Activated CD4-positive, alpha-beta memory T cell treated with anti-CD3 and anti-CD28 coated beads, Interleukin-2, amount 10 ng/mL, durations not matched to agents 7 days and 5 days (primary cell): ENCODE measurements at regions not wholly inside any gene's neighbourhood (a gene's known extent, or its start where the extent isn't known, plus 50 kb on each side); places are given as distances from the start of the nearest gene placed in this dataset.
A peak's percentile ranks its signal among the peaks of the same experiment; 100 is the strongest.

Experiments
- CTCF ChIA-PET: fragments of 350-600 bp; sonication (Branson Sonifier 250); formaldehyde crosslinking; loops from one replicate; lab custom pipeline; 2021; ENCODE audit warnings: antibody characterized with exemption, inconsistent platforms; lab: Charles Lee
- POLR2A ChIA-PET: fragments of 350-600 bp; sonication (Branson Sonifier 250); formaldehyde crosslinking; loops from one replicate; lab custom pipeline; 2021; ENCODE audit warnings: antibody characterized with exemption; lab: Charles Lee
- DNase-seq: peaks from one replicate; pipeline ENCODE4 v3.0.0-alpha.2; 2020
- H3K27ac Mint-ChIP-seq: one replicate; pipeline ENCODE4 v1.8.0; 2021; ENCODE audit warnings: mild to moderate bottlenecking, mixed read lengths
- H3K27me3 Mint-ChIP-seq: one replicate; pipeline ENCODE4 v1.8.0; 2021; ENCODE audit warnings: mixed read lengths
- H3K36me3 Mint-ChIP-seq: one replicate; pipeline ENCODE4 v1.8.0; 2021; ENCODE audit warnings: low read depth, mixed read lengths
- H3K4me1 Mint-ChIP-seq: one replicate; pipeline ENCODE4 v1.8.0; 2021; ENCODE audit warnings: mixed read lengths
- H3K4me3 Mint-ChIP-seq: one replicate; pipeline ENCODE4 v1.8.0; 2021; ENCODE audit warnings: mild to moderate bottlenecking, mixed read lengths
- H3K9me3 Mint-ChIP-seq: one replicate; pipeline ENCODE4 v1.8.0; 2021; ENCODE audit warnings: mixed read lengths

GRCh38 chr10:69703766-69704630 is 74.0 kb downstream of the FAM241B start:
- Mint-ChIP-seq H3K4me3 (no peak overlapping the region), H3K9me3 (peaks cover 5% of the 10 kb centered on the region), H3K27me3 (peaks cover 46% of the 10 kb centered on the region), H3K4me1 (no peaks in the 10 kb centered on the region), H3K27ac (no peak overlapping the region), H3K36me3 (no peaks in the 10 kb centered on the region)
- DNase-seq = no peak
- ChIA-PET CTCF (no interaction called here), POLR2A (no interaction called here)

- POLR2A ChIA-PET = no interaction called here
- no peak for DNase-seq
- Mint-ChIP-seq H3K9me3 (peaks cover 1% of the 10 kb centered on the region), H3K27ac (no peak overlapping the region), H3K36me3 (no peaks in the 10 kb centered on the region), H3K4me1 (no peaks in the 10 kb centered on the region), H3K27me3 (peaks cover 34% of the 10 kb centered on the region), H3K4me3 (no peak overlapping the region)
- CTCF ChIA-PET = interaction anchor here (0.6 kb wide), 1 partner anchor 1159 kb away, joined by 4 read pairs; no protein-coding TSS in a partner anchor
Measured at GRCh38 chr10:69709366-69709941, 79.4 kb downstream of the FAM241B start.

GRCh38 chr10:69710008-69710888 is 80.2 kb downstream of the FAM241B start:
- DNase-seq = no peak
- H3K9me3 Mint-ChIP-seq = no peaks in the 10 kb centered on the region
- H3K4me1 Mint-ChIP-seq = no peaks in the 10 kb centered on the region
- no peak overlapping the region for H3K27ac Mint-ChIP-seq
- POLR2A ChIA-PET = no interaction called here
- CTCF ChIA-PET = no interaction called here
- H3K27me3 Mint-ChIP-seq = peaks cover 34% of the 10 kb centered on the region
- H3K4me3 Mint-ChIP-seq = no peak overlapping the region
- H3K36me3 Mint-ChIP-seq = no peaks in the 10 kb centered on the region

- Mint-ChIP-seq H3K9me3 (no peaks in the 10 kb centered on the region), H3K4me3 (no peak overlapping the region), H3K27me3 (peaks cover 15% of the 10 kb centered on the region), H3K36me3 (no peaks in the 10 kb centered on the region), H3K27ac (no peak overlapping the region), H3K4me1 (no peaks in the 10 kb centered on the region)
- DNase-seq = no peak
- CTCF ChIA-PET = interaction anchor here (0.6 to 0.9 kb wide), 2 partner anchors 21 to 70 kb away, joined by 3 to 4 read pairs; no protein-coding TSS in a partner anchor
- POLR2A ChIA-PET = no interaction called here
Measured at GRCh38 chr10:69712342-69712741, 82.3 kb downstream of the FAM241B start.

- Mint-ChIP-seq H3K4me1 (no peaks in the 10 kb centered on the region), H3K27ac (no peak overlapping the region), H3K9me3 (no peaks in the 10 kb centered on the region), H3K4me3 (no peak overlapping the region), H3K27me3 (peaks cover 11% of the 10 kb centered on the region), H3K36me3 (no peaks in the 10 kb centered on the region)
- no peak for DNase-seq
- POLR2A ChIA-PET = no interaction called here
- CTCF ChIA-PET = interaction anchor here (0.9 to 3.3 kb wide), 7 partner anchors 12 to 200 kb away, joined by 3 to 16 read pairs (median 5); no protein-coding TSS in a partner anchor
Measured at GRCh38 chr10:69714572-69714971, 84.5 kb downstream of the FAM241B start.

GRCh38 chr10:69715156-69715898 is 85.3 kb downstream of the FAM241B start:
- CTCF ChIA-PET = interaction anchor here (0.9 to 3.3 kb wide), 10 partner anchors 8 to 1835 kb away, joined by 3 to 16 read pairs (median 6); no protein-coding TSS in a partner anchor
- no peak overlapping the region for H3K27ac Mint-ChIP-seq
- POLR2A ChIA-PET = no interaction called here
- no peaks in the 10 kb centered on the region for H3K36me3 Mint-ChIP-seq
- no peak overlapping the region for H3K4me3 Mint-ChIP-seq
- H3K4me1 Mint-ChIP-seq = no peaks in the 10 kb centered on the region
- H3K27me3 Mint-ChIP-seq = peaks cover 14% of the 10 kb centered on the region
- no peaks in the 10 kb centered on the region for H3K9me3 Mint-ChIP-seq
- no peak for DNase-seq

GRCh38 chr10:69715899-69716606 is 85.7 kb upstream of the COL13A1 start:
- H3K27me3 Mint-ChIP-seq = peaks cover 14% of the 10 kb centered on the region
- no peaks in the 10 kb centered on the region for H3K4me1 Mint-ChIP-seq
- no peaks in the 10 kb centered on the region for H3K36me3 Mint-ChIP-seq
- DNase-seq = no peak
- ChIA-PET CTCF (interaction anchor here (0.9 to 3.3 kb wide), 10 partner anchors 9 to 1834 kb away, joined by 3 to 16 read pairs (median 6); no protein-coding TSS in a partner anchor), POLR2A (no interaction called here)
- no peak overlapping the region for H3K4me3 Mint-ChIP-seq
- no peak overlapping the region for H3K27ac Mint-ChIP-seq
- H3K9me3 Mint-ChIP-seq = no peaks in the 10 kb centered on the region

- Mint-ChIP-seq H3K27ac (no peak overlapping the region), H3K36me3 (no peaks in the 10 kb centered on the region), H3K4me3 (no peak overlapping the region), H3K9me3 (no peaks in the 10 kb centered on the region), H3K27me3 (peaks cover 12% of the 10 kb centered on the region), H3K4me1 (no peaks in the 10 kb centered on the region)
- DNase-seq = peak; percentile 65
- ChIA-PET CTCF (interaction anchor here (0.7 to 3.3 kb wide), 9 partner anchors 10 to 1834 kb away, joined by 3 to 16 read pairs (median 6); no protein-coding TSS in a partner anchor), POLR2A (no interaction called here)
Measured at GRCh38 chr10:69716711-69717560, 84.8 kb upstream of the COL13A1 start.

- H3K9me3 Mint-ChIP-seq = no peaks in the 10 kb centered on the region
- no peak for DNase-seq
- H3K36me3 Mint-ChIP-seq = no peaks in the 10 kb centered on the region
- H3K4me1 Mint-ChIP-seq = no peaks in the 10 kb centered on the region
- no peak overlapping the region for H3K27ac Mint-ChIP-seq
- CTCF ChIA-PET = interaction anchor here (1.0 to 1.7 kb wide), 3 partner anchors 72 to 204 kb away, joined by 3 to 4 read pairs (median 3); no protein-coding TSS in a partner anchor
- H3K4me3 Mint-ChIP-seq = no peak overlapping the region
- POLR2A ChIA-PET = no interaction called here
- peaks cover 16% of the 10 kb centered on the region for H3K27me3 Mint-ChIP-seq
Measured at GRCh38 chr10:69718951-69719350, 82.8 kb upstream of the COL13A1 start.

GRCh38 chr10:69721690-69722310 is 79.9 kb upstream of the COL13A1 start:
- H3K9me3 Mint-ChIP-seq = no peaks in the 10 kb centered on the region
- no peak overlapping the region for H3K27ac Mint-ChIP-seq
- CTCF ChIA-PET = no interaction called here

GRCh38 chr10:69723653-69724052 is 78.1 kb upstream of the COL13A1 start:
- H3K27me3 Mint-ChIP-seq = peaks cover 30% of the 10 kb centered on the region
- no peak for DNase-seq
- peaks cover 6% of the 10 kb centered on the region for H3K4me1 Mint-ChIP-seq
- H3K9me3 Mint-ChIP-seq = no peaks in the 10 kb centered on the region
- H3K27ac Mint-ChIP-seq = no peak overlapping the region
- POLR2A ChIA-PET = no interaction called here
- no peak overlapping the region for H3K4me3 Mint-ChIP-seq
- no peaks in the 10 kb centered on the region for H3K36me3 Mint-ChIP-seq
- CTCF ChIA-PET = no interaction called here

More at GRCh38 chr10:69721690-69722310, 79.9 kb upstream of the COL13A1 start:
- POLR2A ChIA-PET = no interaction called here
- Mint-ChIP-seq H3K27me3 (peaks cover 25% of the 10 kb centered on the region), H3K36me3 (no peaks in the 10 kb centered on the region), H3K4me3 (no peak overlapping the region), H3K4me1 (no peaks in the 10 kb centered on the region)
- DNase-seq = no peak
